ENCODE measurements at regions not wholly inside any gene's neighbourhood (a gene's known extent, or its start where the extent isn't known, plus 50 kb on each side); places are given as distances from the start of the nearest gene placed in this dataset.

GRCh38 chr2:48108455-48108854, 202.2 kb upstream of the FBXO11 start:
- no peaks in the 10 kb centered on the region for H3K36me3 ChIP-seq (ENCODE audit: control insufficient read depth, insufficient read depth, low read length)
- no peak for DNase-seq (ENCODE audit: extremely low read depth, insufficient read length)
- H3K4me3 ChIP-seq (replicated peaks; ENCODE audit: low read depth, low read length), result no peak overlapping the region
- no peaks in the 10 kb centered on the region for H3K27me3 ChIP-seq (replicated peaks; ENCODE audit: control insufficient read depth, insufficient read depth, low read length)
- TF ChIP-seq CTCF (IDR thresholded peaks at IDR 0.05; ENCODE audit: insufficient read depth, low read length, poor library complexity, severe bottlenecking), result no peak

DNA sequence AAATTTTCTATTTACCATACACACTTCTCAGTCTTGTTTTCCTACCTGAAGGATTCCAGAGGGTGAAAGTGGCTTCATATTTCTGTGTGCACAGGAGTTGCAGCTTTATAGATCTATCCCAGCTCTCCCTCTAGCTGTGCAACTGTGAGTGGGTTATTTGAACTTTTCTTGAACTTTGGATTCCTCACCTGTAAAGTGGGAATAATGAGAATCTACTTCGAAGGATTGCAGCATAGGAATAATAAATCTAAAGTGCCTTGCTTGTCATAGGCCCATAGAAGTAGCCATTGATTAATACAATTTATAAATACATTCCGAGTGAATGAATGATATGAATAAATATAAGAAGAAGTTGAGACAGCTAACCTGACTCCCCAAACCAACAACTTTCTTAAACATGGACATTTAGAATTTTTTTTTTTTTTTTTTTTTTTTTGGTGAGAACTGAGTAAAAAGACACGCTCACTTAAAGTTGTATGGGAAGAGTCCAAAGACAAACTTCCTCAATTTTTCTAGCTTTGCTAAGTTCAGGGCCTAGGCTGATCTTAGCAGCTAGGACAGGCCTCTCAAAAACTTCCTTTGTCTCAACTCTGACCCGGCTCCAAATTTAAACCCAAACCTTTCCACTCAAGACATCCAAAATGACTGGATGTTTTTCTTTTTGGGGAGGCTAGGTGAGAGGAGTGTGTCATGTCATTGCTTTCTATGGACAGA, 203.3 kb upstream of the FBXO11 start:
- no peaks in the 10 kb centered on the region for H3K36me3 ChIP-seq (ENCODE audit: control insufficient read depth, insufficient read depth, low read length)
- no peak for TF ChIP-seq CTCF (IDR thresholded peaks at IDR 0.05; ENCODE audit: insufficient read depth, low read length, poor library complexity, severe bottlenecking)
- H3K27me3 ChIP-seq (replicated peaks; ENCODE audit: control insufficient read depth, insufficient read depth, low read length), result no peaks in the 10 kb centered on the region
- no peak for DNase-seq (ENCODE audit: extremely low read depth, insufficient read length)
- no peak overlapping the region for H3K4me3 ChIP-seq (replicated peaks; ENCODE audit: low read depth, low read length)

DNA sequence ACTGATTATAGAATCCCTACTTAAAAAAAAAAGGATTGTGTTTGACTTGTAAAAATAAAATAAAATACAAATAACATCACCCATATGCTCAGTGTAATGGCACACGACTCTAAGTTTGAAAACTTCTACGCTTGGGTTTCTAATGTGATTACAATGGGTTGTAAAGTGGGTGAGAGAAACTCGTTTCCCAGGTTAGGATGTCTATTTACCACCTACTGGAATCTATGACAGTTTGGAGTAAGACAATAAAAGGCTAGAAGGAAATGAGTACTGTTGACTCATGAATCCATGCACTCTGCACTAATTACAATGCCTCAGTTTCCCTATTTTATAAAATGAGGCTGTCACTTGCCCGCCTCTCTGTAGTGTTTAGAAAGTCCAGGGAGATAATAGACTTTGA, 204.0 kb upstream of the FOXN2 start:
- no peak overlapping the region for H3K4me3 ChIP-seq (replicated peaks; ENCODE audit: low read depth, low read length)
- DNase-seq (ENCODE audit: extremely low read depth, insufficient read length), result no peak
- TF ChIP-seq CTCF (IDR thresholded peaks at IDR 0.05; ENCODE audit: insufficient read depth, low read length, poor library complexity, severe bottlenecking), result no peak
- no peaks in the 10 kb centered on the region for H3K27me3 ChIP-seq (replicated peaks; ENCODE audit: control insufficient read depth, insufficient read depth, low read length)
- no peaks in the 10 kb centered on the region for H3K36me3 ChIP-seq (ENCODE audit: control insufficient read depth, insufficient read depth, low read length)

DNA sequence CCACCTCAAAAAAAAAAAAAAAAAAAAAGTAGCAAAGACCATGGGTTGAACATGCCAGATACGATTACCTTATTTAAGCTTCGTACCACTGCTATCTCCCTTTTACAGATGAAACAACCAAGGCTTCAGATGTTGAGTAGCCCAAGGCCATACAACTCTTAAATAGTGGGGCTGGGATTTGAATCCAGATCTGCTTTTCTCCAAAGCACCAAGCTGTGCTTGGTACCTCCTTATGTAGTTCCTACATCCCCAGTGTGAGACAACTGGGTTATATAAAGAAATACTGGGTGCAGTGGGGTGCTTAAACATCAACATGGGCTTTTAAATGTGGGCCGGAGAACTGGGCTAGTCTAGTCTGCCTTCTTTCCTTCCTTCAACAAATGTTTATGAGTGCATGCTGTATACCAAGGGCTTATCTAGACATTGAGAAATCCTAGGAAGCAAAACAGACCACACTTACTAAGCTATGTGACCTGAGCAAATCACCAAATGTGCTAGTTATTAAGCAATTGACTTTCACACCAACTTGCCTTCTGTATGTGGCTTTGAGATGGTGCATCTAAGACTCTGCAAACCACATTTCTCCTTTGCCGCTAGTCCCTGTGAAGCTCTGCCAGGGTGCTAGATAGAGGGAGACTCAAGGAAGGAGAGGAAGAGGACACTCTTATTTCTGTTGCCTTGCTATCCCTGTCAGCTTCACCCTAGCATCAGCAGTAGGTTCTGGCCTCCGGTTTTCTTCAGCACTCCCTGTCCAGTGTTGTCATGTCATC, 201.4 kb upstream of the FOXN2 start:
- DNase-seq (ENCODE audit: extremely low read depth, insufficient read length), result no peak
- no peaks in the 10 kb centered on the region for H3K27me3 ChIP-seq (replicated peaks; ENCODE audit: control insufficient read depth, insufficient read depth, low read length)
- no peak overlapping the region for H3K4me3 ChIP-seq (replicated peaks; ENCODE audit: low read depth, low read length)
- TF ChIP-seq CTCF (IDR thresholded peaks at IDR 0.05; ENCODE audit: insufficient read depth, low read length, poor library complexity, severe bottlenecking), result no peak
- H3K36me3 ChIP-seq (ENCODE audit: control insufficient read depth, insufficient read depth, low read length), result no peaks in the 10 kb centered on the region

- no peak for DNase-seq (ENCODE audit: extremely low read depth, insufficient read length)
- Histone ChIP-seq H3K27me3 (replicated peaks; ENCODE audit: control insufficient read depth, insufficient read depth, low read length) (no peaks in the 10 kb centered on the region), H3K36me3 (ENCODE audit: control insufficient read depth, insufficient read depth, low read length) (no peaks in the 10 kb centered on the region), H3K4me3 (replicated peaks; ENCODE audit: low read depth, low read length) (no peak overlapping the region)
- TF ChIP-seq CTCF (IDR thresholded peaks at IDR 0.05; ENCODE audit: insufficient read depth, low read length, poor library complexity, severe bottlenecking), result no peak
These were observed 200.7 kb upstream of the FOXN2 start for GRCh38 chr2:48113767-48114166.
